GM19238 (cell line): ENCODE measurements at regions not wholly inside any gene's neighbourhood (a gene's known extent, or its start where the extent isn't known, plus 50 kb on each side); places are given as distances from the start of the nearest gene placed in this dataset.

Source experiments
- DNase-seq: peaks from one replicate; pipeline ENCODE4 v3.0.0; 2011; ENCODE audit warnings: low spot score; ENCODE audit not compliant: insufficient read length

DNA sequence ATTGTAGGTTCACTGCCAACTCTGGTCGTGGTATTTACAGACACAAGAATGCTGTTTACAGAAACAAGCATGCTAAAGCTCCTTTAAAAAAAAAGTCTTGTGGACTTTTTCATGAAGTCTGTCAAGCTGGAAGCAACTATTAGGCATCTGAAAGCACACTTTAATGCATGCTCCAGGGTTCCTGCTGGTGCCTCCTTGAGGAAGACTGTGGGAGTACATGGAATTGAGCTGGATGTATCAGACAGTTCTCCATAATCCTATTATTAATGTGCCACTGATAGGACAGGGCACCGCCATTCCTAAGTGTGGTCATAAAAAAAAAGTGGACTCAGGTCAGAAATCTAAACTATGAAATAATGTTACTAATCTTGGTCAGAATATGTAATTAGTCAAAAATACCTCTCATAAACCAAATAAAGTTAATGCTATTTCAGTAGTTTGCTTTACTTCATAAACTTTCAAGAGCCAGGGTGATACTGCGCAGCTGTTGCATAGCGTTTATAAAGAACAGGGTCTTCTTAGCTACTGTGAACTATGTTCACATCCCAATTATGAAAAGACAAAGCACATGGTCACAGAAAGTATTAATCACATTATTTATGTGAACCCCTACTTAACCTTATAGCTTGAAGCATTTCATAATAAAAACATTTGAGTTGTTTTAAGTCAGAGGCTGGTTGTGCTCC is 390.8 kb upstream of the PTGER4 start:
- no peak for DNase-seq

DNA sequence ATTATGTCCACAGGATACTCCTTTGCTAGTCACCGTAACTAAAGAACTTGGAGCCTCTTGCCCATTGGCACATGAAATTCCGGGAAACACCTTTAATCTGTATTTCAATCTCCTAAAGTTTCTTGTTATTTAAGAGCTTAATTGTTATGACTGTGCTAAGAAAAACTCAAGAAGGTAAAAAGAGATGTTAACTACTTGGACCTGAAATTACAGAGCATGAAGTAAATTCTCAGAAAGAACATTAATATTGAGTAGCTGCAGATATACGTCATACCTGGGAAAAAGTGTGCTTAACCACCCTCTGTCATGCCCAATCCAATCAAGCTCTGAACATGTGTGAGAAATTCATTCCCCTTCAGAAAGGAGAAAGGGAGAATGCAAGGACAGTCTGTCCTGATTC is 394.9 kb upstream of the PTGER4 start:
- DNase-seq = no peak

DNA sequence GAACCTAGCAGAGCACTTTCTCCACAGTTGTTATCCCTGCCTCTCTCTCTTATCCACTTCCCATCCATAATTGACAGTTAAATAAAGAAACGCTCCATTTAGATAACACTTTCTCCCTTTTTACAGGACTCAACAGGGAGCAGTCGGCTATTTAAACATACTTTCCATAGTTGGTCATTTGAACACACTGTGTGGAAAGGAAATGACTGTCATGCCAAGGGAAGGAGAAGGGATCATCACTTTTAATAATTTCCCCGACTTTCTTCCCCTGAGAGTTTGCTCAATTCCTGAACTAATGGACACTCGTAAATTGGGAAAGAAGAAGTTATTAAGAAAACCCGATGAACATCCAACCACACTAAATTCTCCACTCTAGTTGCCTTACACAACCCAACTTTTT is 400.8 kb upstream of the PTGER4 start:
- DNase-seq = no peak

DNA sequence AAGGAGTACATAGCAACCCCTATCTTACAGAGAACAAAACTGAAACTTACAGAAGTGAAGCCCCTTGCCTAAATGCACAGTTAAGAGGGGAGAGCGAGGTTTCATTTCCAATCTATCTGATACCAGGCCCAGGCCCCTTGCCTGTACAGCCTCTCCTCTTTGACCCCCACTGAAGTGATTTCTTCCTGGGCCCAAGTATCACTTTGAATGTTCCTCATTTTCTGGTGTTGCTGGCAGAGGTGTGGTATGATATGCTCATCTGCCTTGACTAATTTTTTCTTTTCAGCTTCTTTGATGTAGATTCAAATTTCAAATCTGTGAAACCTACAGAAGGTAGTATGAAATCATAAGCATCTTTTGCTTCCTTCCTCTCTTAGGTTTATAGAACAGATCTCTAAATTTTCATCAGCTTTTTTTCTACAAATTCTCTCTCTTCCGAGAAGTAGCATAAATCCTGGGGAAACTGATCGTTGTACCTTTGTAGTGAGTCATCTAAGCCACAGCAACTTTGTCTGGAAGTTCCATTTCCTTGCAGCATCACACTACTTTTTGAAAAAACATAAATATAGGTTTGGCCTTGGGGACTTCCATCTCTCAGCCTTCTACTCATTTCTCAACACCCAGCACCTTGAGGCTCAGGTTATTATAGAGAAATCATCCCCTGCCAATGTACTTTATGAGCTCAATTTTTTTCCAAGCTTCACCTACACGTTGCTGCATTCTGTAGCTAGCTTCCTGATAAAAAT is 402.4 kb upstream of the PTGER4 start:
- DNase-seq = no peak

DNA sequence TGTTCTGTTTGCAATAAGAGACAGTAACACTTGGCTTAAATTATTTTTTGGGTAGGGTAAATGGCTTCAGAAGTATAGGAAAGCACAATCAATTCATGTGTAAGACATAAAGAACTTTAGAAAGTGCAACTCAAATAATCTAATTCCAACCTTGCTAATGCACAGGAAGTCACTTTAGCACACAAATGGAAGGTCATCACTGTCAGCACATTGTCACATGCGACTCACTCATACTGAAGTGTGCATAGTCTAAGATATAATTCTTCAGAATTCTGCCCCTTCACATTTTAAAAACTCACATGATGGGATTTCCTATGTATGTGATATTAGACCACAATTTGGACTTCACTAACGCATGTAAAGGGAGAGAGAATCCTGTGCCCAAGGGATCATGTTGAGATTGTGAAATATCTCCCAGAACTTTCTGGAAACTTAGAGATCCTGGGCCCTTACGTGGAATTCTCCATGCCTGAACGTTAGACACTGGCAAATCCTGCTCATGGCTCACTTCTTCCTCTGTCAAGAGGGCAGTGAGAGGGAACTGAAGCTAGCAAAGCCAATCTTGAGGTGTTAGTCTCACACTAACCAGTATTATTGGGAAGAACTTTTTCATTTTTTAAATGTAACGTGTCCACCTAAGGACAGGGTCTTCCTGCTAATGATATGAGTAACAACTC is 403.2 kb upstream of the PTGER4 start:
- DNase-seq = no peak

DNA sequence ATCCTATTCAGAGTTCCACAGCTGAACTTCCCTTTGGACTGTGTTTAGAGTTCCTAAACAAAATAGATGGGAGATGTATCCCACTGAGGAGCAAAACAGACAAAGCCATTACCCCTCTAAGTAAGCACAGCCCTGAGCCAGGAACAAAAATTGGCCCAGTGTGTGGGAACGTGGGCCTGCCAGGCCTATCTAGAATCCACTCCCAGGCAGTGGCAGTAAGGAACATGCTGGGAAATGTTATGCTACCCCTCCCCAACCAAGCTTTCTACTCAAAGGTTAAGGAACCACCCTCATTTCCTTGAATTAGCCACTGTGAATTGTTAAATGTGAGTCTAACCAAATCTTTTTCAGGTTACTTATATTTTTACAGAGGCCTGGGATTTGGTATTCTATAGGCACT is 405.1 kb upstream of the PTGER4 start:
- DNase-seq = no peak

DNA sequence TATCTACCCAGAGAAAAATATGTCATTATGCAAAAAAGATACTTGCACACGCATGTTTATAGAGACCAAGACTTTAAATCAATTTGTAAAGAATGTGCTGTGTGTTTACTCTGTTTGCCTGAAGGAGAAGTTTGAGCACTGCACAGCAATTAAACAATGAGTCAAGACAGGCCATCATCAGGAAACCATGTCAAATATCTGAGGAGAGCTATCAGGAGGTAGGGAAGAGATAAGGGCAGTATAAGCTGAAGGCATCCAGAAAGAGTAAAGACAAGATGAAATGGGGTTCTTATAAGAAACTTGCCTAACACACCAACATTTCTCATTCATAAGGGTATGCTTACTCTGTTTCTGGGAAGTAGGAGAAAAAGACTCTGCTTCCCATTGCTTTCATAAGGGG is 405.8 kb upstream of the PTGER4 start:
- no peak for DNase-seq

DNA sequence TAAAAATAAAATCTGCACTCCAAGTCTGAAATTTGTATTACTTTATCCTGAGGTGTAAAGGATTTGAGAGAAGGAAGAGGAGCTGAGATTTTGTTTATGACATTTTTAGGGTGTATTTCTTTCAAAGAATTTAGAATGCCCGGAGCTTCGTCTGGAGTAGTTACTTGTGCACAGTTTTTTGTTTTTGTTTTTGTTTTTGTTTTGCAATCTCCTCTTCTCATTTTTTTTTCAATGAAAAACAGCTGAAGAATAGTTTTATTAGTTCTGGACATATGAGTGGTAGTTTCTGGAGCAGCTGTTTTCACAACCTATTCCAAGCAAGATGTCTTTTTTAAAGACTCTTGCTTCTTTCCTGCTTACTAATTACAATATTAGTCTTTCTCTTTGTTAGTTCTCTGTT is 408.2 kb upstream of the PTGER4 start:
- no peak for DNase-seq

DNA sequence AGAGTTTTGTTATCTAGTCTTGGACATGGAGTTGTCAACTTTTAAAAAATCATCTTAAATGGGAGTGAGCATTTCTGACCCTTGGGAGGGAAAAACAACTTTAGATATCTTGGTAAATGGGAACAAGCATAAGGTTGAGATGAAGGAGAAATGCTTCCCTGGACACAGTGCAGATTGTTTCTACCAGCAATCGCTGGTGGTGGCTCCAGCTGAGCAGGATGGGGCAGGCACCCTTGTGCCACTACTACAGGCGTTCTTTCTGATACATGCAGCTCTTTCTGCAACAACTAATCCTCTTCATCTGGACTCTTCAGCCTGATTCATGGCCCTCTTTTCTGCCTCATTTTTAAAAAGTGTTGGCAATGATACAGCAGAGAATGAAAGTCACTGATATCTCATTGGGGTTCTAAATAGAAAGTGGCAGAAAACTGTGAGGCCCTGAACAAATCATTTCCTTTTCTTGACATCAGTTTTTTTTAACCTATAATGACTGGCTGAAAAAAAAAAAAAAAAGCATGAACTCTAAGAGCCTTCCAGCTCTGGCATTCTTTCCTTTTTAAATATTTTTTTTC is 409.4 kb upstream of the PTGER4 start:
- DNase-seq = no peak

DNA sequence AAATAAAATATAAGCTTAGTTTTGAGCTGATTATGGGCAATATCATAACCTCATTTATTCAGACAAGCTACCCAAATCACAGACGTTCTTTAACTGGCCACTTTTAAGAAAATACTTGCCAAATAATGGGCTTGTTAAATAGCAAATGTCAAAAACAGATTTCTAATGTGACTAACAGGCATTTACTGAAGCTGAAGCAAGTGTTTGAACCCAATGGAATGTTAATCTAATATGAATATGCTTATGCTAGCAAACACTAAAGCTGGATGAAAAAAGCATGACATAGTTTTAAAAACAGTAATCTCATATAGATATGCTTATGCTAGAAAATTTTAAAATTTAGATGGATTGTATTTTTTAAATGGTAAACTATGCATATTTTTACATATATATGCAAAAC is 411.6 kb upstream of the PTGER4 start:
- DNase-seq = no peak

DNA sequence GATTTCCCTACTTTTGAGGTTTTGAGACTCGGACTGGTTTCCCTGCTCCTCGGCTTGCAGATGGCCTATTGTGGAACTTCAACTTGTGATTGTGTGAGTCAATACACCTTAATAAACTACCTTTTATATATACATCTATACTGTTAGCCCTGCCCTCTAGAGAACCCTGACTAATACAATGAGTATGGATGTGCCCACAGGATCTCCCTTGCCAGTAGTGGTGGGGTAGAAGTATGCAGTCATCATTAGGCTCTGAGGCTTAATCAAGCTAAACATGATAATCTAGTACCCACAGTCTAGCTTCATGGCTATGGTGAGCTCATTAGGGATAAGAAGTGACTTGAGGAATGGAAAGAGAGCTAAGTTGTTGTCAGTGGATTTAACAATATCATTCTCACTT is 412.8 kb upstream of the PTGER4 start:
- DNase-seq = no peak

DNA sequence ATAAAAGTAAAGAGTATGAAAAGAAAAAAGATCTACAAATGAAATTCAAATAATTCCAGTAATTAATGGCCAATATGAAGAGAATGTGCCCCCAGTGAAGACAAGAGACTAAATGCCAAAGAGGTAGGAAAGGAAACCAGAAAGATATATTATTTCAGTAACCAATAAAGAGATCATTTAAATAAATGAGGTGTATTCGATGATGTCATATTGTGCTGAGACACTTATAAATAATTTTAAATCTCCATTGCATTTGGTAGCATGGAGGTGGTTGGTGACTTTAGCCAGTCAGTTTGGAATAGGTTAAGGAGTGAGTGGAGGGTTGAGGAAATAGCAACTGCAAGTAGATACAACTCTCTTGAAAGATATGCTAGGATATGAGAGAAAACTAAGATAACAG is 417.7 kb upstream of the PTGER4 start:
- DNase-seq = no peak

DNA sequence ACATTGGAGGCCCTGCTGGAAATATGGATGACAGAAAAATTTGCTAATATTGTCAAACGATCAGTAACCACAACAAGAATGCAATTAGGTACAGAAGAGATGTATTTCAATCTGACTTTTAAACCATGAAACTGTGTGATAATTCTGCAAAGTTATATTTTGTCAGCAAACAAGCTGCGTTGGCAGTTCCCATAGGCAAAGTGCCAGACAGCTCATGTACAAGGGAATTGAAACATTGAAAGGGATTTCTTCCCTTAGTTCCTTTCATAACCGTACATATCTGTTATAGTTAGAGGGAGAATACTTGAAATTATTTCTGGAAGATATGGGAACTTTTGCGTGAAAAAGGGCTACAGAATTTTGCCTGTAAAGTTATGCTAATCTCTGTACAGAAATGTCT is 419.4 kb upstream of the PTGER4 start:
- no peak for DNase-seq

DNA sequence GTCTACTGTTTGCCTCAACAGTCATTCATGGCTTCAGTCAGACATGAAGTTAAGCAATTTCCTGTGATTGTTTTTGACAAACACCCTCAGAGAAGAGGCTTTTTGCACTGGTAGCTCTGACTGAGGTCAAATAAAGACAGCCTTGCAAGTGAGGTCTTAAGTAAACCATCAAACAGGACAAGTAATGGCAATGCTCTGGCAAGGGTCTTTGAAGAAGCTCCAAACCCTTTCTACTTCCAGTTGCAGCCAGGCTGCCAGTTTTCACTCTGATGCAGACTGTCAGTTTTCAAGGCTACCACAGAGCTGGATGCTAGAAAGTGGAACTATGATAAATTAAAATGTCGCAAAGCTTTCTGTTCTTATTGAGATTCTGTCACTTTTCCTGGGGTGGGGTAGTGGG is 421.5 kb upstream of the PTGER4 start:
- no peak for DNase-seq

DNA sequence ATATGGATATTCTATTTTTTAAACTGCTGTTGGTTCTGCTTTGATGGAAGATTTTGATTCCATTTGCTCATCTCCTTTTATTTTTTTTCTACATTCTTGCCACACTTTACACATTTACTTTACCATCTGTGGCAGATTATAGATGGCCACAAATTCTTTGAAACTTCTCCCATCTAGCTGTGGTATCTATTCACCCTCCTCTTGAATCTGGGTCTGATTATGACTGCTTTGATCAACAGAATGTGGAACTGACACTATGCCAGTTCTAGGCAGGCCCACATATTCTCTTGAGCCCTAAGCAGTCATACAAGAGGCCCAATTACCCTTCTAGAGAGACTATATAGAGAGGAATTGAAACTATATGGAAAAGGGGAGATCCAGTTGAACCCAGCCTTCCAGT is 439.0 kb upstream of the PTGER4 start:
- DNase-seq = no peak

DNA sequence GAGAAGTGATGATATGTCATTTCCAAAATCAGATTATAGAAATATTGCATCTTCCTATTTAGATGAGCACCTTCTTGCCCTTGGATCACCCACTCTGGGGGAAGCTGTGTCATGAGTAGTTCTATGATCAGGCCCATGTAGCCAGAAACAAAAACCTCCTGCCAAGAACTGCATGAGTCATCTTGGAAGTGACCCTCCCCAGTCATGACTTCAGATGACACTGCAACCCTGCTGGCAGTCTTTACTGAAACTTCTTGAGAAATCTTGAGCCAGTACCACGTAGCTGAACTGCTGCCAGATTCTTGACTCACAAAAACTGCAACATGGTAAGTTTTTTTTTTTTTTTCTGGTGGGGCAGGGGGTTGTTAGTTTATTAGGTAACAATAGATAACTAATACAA is 439.6 kb upstream of the PTGER4 start:
- DNase-seq = no peak

DNA sequence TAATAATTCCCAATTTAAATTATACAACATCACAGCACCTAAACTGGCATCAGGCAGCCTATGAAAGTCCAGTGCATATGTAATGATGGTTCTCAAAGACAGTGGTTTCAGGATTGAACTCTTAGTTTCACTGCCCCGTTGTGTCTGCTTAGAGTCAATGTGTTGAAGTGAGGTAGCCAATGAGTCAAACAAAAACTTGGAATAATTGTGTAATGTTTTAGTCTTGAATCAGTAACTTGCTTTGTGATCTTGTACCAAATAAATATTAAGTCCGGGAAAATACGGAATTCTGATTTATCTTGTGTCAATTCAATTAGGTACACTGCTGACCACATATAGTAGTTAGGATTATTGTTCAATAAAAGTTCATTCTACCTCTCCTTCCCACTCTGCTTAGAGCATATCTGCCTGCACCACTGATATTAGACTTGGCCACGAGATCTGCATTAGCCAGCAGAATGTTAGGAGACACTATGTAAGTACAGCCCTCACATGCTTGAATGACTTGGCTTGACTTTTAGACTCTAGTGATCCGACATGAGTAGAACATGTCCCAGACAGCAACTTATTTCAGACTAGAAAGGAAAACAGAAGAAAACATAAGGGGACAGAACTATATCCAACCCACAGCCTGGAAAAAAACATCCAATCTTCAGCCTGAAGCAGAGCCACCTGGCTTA is 441.5 kb upstream of the PTGER4 start:
- DNase-seq = no peak

DNA sequence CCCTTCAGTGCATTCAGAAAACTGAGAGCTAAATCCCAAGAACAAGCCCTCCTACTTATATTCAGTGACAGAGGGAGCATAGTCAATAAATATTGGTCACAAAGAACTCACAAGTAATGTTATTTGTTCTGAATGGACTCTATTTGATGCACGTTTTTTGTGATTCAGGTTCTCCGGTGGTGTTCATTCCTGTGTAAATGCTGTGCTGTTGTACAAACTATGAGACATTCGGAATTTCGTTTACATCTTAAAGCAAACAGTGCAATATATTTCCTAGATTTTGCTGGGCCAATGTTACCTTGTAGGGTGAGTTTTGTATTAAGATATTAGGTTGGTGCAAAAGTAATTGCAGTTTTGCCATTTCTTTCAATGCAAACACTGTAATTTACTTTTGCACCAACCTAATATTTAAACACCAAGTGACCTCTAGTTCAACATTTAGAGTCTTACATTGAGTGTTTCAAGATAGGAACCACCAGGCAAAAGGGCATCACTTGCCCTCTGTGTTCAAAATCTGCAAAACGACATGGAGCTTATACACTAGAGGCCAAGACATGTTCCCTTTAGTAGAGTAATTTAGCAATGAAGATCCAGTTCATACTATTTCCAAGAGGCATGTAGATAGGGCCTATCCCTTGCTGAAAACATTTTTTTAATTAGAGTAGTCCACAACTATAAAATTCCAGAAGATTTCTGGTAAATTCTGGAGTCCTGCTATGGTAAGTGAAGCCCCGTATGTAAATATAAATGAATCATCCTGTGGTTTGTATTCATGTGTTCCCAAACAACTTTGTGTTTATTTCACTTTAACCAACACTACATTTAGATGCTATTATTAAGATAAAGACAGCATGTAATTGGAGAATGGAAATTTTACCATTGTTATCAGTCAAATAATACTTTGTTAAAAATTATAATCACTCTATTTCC is 444.0 kb upstream of the PTGER4 start:
- DNase-seq = no peak

DNA sequence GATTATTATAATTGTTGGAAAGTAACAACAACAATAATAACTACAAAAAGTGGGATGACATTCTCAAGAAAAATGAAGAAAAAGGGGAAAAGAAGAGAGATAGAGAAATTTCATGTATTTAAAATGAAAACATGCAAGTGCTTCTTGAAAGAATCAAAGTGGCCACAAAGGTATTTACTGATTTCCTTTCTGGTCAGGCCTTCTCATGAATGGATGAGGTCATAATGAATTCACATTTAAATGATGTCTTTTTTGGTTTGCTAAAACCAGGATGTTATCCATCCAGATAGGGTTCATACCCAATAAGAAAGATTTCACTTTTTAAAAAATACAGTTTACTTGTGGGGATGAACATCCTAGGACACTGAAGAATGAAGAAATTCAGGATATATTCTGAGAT is 446.4 kb upstream of the PTGER4 start:
- DNase-seq = no peak

DNA sequence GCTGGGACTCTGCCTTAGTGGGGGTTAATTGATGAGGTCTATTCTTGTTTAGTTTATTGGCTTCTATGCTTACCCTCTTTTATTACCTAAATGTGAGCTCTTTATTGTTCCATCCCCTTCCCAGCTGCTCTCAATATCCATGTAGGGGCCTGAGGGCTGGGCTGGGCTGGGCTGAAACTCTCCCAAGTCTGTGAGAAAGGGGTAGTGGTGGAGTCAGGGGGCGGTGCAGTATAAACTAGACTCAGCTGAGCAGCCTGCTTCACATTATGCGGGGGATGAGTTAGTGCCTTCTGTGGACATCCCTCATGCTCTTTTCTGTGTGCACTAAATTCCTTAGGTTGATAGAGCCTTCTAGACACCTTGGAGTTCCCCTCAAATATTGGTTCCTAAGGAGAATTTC is 451.8 kb upstream of the PTGER4 start:
- DNase-seq = no peak

DNA sequence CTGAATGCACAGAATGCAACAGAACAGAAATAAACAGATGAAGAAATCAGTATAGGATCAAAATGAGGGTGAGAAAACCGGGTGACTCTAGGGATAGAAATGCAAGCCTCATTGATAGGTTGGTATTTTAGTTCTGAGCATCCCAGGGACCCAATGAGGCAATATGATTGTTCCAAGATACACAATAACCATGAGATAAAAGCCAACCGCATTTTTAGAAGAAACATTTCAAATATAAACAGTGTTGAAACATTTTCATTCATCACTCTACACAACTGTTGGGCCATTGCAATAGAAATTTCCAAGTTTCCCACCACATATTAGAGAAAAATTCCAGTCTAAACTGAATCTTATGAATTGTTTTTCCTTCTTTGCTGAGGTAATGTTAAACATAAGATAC is 452.3 kb upstream of the PTGER4 start:
- no peak for DNase-seq
